HG02798 (cell line): ENCODE measurements at regions not wholly inside any gene's neighbourhood (a gene's known extent, or its start where the extent isn't known, plus 50 kb on each side); places are given as distances from the start of the nearest gene placed in this dataset.
A peak's percentile ranks its signal among the peaks of the same experiment; 100 is the strongest.

ENCODE experiments used
- ATAC-seq: cut with Tn5 transposase; IDR thresholded peaks from one replicate; pipeline ENCODE4 v1.9.1; 2021; ENCODE audit warnings: mild to moderate bottlenecking; ENCODE audit not compliant: unreplicated experiment, poor library complexity

- no peak for ATAC-seq
Measured at GRCh38 chr13:74084375-74084935, 49.7 kb downstream of the KLF12 start.

GRCh38 chr13:74082741-74083160, 51.5 kb downstream of the KLF12 start:
- ATAC-seq = no peak

- no peak for ATAC-seq
Measured at GRCh38 chr13:74080762-74081161, 53.4 kb downstream of the KLF12 start.

- ATAC-seq = no peak
Measured at GRCh38 chr13:74077792-74078191, 56.4 kb downstream of the KLF12 start.

- ATAC-seq = no peak
Measured at GRCh38 chr13:74077375-74077774, 56.8 kb downstream of the KLF12 start.

GRCh38 chr13:74074723-74075122, 59.5 kb downstream of the KLF12 start:
- ATAC-seq = no peak

- ATAC-seq = no peak
Measured at GRCh38 chr13:74073274-74073673, 60.9 kb downstream of the KLF12 start.

- ATAC-seq = peak; percentile 30
Measured at GRCh38 chr13:74070513-74070912, 63.7 kb downstream of the KLF12 start.

GRCh38 chr13:74070065-74070464, 64.1 kb downstream of the KLF12 start:
- peak; percentile 74 for ATAC-seq

- ATAC-seq = no peak
Measured at GRCh38 chr13:74068471-74068870, 65.7 kb downstream of the KLF12 start.

GRCh38 chr13:74067818-74068217, 66.4 kb downstream of the KLF12 start:
- no peak for ATAC-seq

GRCh38 chr13:74066937-74067336, 67.3 kb downstream of the KLF12 start:
- no peak for ATAC-seq

GRCh38 chr13:74064805-74065312, 69.3 kb downstream of the KLF12 start:
- ATAC-seq = no peak

GRCh38 chr13:74063533-74064100, 70.6 kb downstream of the KLF12 start:
- no peak for ATAC-seq

GRCh38 chr13:74062933-74063332, 71.3 kb downstream of the KLF12 start:
- ATAC-seq = peak; percentile 81

GRCh38 chr13:74061926-74062595, 72.1 kb downstream of the KLF12 start:
- peak; percentile 70 for ATAC-seq

GRCh38 chr13:74056801-74057542, 77.2 kb downstream of the KLF12 start:
- no peak for ATAC-seq

GRCh38 chr13:74052402-74052928, 81.7 kb downstream of the KLF12 start:
- ATAC-seq = no peak

- no peak for ATAC-seq
Measured at GRCh38 chr13:74048756-74049155, 85.4 kb downstream of the KLF12 start.

- no peak for ATAC-seq
Measured at GRCh38 chr13:74047931-74048600, 86.1 kb downstream of the KLF12 start.
